ENCODE measurements at regions not wholly inside any gene's neighbourhood (a gene's known extent, or its start where the extent isn't known, plus 50 kb on each side); places are given as distances from the start of the nearest gene placed in this dataset.

DNA sequence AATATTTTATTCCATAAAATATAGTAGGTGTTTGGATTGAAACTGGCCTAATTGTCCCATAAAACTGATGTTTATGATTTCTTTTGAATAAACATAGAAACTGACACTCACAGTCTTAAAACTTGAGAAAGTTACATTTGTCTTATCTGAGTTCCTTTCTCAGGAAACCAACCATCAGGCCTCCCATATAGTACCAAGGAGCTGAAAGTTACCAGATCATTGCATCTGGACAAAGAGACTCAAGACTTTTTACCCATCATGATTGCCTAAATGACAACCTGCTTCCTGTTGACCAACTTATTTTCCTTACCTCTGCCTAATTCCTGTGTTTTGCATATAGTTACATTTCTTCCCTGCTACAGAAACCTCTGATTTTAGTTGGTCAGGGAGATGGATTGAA lies 137.0 kb upstream of the XPO1 start:
- TF ChIP-seq, protein P1, sequence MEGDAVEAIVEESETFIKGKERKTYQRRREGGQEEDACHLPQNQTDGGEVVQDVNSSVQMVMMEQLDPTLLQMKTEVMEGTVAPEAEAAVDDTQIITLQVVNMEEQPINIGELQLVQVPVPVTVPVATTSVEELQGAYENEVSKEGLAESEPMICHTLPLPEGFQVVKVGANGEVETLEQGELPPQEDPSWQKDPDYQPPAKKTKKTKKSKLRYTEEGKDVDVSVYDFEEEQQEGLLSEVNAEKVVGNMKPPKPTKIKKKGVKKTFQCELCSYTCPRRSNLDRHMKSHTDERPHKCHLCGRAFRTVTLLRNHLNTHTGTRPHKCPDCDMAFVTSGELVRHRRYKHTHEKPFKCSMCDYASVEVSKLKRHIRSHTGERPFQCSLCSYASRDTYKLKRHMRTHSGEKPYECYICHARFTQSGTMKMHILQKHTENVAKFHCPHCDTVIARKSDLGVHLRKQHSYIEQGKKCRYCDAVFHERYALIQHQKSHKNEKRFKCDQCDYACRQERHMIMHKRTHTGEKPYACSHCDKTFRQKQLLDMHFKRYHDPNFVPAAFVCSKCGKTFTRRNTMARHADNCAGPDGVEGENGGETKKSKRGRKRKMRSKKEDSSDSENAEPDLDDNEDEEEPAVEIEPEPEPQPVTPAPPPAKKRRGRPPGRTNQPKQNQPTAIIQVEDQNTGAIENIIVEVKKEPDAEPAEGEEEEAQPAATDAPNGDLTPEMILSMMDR (IDR thresholded peaks at IDR 0.05; ENCODE audit: control extremely low read depth, extremely low read depth, low read depth, missing control alignments) = no peak
- ChIA-PET CTCF (no interaction called here), POLR2A (no interaction called here)
- no peak for DNase-seq (ENCODE audit: extremely low spot score)

GRCh38 chr2:61671561-61672315 lies 133.6 kb upstream of the XPO1 start:
- CTCF ChIA-PET = interaction anchor here (1.0 to 5.3 kb wide), 4 partner anchors 9 to 52 kb away, joined by 3 to 42 read pairs (median 4); no protein-coding TSS in a partner anchor
- TF ChIP-seq, protein P1 (IDR thresholded peaks at IDR 0.05; ENCODE audit: control extremely low read depth, extremely low read depth, low read depth, missing control alignments) = no peak
- POLR2A ChIA-PET = no interaction called here
- no peak for DNase-seq (ENCODE audit: extremely low spot score)

- POLR2A ChIA-PET = no interaction called here
- TF ChIP-seq, protein P1 (IDR thresholded peaks at IDR 0.05; ENCODE audit: control extremely low read depth, extremely low read depth, low read depth, missing control alignments) = no peak
- CTCF ChIA-PET = interaction anchor here (1.0 to 5.3 kb wide), 4 partner anchors 8 to 53 kb away, joined by 3 to 42 read pairs (median 4); no protein-coding TSS in a partner anchor
- DNase-seq (ENCODE audit: extremely low spot score) = peak; percentile 41
Observed at GRCh38 chr2:61670591-61671501, 132.7 kb upstream of the XPO1 start.

GRCh38 chr2:61664190-61664589 lies 126.0 kb upstream of the XPO1 start:
- DNase-seq (ENCODE audit: extremely low spot score) = no peak
- POLR2A ChIA-PET = no interaction called here
- CTCF ChIA-PET = interaction anchor here (1.4 kb wide), 1 partner anchor 238 kb away, joined by 4 read pairs; no protein-coding TSS in a partner anchor
- TF ChIP-seq, protein P1 (IDR thresholded peaks at IDR 0.05; ENCODE audit: control extremely low read depth, extremely low read depth, low read depth, missing control alignments) = no peak

- no peak for DNase-seq (ENCODE audit: extremely low spot score)
- ChIA-PET POLR2A (no interaction called here), CTCF (interaction anchor here (1.1 to 1.4 kb wide), 3 partner anchors 8 to 237 kb away, joined by 3 to 4 read pairs (median 4); no protein-coding TSS in a partner anchor)
- TF ChIP-seq, protein P1 (IDR thresholded peaks at IDR 0.05; ENCODE audit: control extremely low read depth, extremely low read depth, low read depth, missing control alignments) = no peak
Observed at GRCh38 chr2:61662990-61663389, 124.8 kb upstream of the XPO1 start.
